Fibroblast of skin of back (primary cell): ENCODE measurements at regions not wholly inside any gene's neighbourhood (a gene's known extent, or its start where the extent isn't known, plus 50 kb on each side); places are given as distances from the start of the nearest gene placed in this dataset.

ENCODE experiments used
- DNase-seq: peaks from one replicate; pipeline ENCODE4 v3.0.0-alpha.2; 2013

- no peak for DNase-seq
These were observed 626.5 kb upstream of the SLC8A1 start for GRCh38 chr2:41078341-41078740.

DNA sequence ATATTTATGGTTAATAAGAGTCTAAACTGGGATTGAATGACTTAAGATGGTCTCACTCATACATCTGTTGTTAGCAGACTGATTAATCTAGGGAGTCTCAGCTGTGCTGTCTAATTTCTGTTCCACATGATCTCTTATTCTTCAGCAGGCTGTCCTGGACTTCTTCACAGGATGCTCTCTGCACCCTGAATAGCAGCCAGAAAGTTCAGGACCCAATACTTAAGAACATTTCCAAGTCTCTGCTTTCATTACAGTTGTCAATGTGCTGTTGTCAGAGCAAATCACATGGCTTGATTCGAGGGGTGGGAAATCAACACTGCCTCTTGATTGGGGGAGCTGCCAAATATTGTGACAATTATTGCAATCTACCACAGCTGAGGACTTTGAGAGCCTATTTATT is 627.1 kb upstream of the SLC8A1 start:
- no peak for DNase-seq

DNA sequence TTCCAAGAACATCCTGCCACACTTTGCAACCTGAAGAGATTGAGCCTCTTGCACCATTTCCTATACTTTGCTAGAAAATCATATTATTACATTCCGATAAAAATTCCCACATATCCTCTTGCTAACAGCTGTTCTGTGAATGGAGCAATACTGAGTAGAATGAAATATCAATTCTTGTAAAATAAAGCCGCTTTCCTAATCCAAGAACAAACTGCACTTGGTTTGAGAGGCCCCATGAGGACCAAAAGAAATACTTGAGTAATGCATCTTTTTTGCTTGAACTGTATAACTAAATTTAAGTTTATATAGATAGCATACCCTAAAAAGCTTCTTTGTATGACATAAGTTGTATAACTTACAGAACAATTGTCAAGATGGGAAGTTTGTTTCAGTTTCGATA is 632.4 kb upstream of the SLC8A1 start:
- DNase-seq: no peak

GRCh38 chr2:41087946-41088345 is 636.1 kb upstream of the SLC8A1 start:
- no peak for DNase-seq

- DNase-seq: no peak
These were observed 649.4 kb upstream of the SLC8A1 start for GRCh38 chr2:41101281-41101680.

DNA sequence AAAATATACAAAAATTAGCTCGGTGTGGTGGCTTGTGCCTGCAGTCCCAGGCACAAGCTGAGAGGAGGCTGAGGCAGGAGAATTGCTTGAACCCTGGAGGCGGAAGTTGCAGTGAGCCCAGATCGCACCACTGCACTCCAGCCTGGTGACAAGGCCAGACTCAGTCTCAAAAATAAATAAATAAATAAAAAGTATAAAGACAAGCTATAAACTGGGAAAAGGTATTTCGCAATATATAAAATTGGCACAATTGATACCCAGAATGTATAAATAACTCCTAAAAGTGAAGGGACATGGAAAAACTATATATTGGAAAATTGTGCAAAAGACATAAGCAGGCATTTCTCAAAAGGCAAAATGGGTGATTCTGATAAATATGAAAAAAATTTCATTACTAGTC is 657.9 kb upstream of the SLC8A1 start:
- no peak for DNase-seq

GRCh38 chr2:41111836-41112627 is 660.1 kb upstream of the SLC8A1 start:
- peak; percentile 2 for DNase-seq

GRCh38 chr2:41116106-41116797 is 664.4 kb upstream of the SLC8A1 start:
- no peak for DNase-seq

DNA sequence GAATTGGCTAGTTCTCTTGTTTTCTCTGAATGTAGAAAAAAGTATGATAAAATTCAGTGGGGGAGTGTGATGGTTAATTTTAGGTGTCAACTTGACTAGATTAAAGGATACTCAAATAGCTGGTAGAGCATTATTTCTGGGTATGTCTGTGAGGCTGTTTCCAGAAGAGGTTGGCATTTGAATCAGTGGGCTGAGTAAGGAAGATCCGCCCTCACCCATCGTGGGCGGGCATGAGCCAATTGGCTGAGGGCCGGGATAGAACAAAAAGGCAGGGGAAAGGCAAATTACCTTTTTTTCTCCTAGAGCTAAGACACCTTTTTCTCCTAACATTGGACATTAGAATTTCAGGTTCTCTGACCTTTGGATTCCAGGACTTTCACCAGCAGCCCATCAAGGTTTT is 667.6 kb upstream of the SLC8A1 start:
- no peak for DNase-seq

DNA sequence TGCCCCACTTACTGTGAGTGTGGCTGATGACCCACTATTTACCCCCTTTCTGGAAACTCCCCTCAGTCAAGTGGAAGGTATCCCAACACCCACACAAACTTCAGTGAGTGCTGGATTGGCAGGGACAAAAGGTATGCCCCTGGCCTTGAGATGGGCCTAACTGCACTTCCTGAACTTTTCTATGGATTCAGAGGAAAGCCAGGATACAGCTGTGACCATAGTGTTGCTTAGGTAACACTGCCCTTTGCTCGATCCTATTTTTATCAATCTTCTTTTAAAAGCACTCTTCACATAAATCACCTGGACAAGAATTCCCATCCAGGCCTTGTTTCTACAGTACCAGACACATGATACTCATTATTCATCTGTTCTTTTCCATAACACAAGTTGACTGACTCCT is 671.5 kb upstream of the SLC8A1 start:
- DNase-seq: no peak

- DNase-seq: no peak
These were observed 675.5 kb upstream of the SLC8A1 start for GRCh38 chr2:41127351-41127750.

DNA sequence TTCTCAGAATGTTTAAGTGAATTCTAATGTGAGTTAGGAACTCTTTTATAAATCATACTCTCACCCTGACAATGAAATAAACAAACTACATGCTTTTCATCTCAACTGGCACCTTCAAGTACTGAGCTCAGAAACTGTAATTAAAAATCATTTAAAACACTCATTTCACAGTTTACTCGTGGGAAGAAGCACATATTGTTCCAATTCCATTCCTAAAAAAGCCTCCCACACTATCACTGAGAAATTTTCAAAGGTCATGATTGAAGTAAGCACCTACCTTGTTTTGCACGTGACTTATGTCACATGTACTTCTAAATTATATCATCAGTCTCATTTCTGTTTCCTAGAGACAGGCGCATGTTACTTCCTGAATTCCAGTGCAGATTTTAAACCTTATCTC is 678.1 kb upstream of the SLC8A1 start:
- no peak for DNase-seq

- DNase-seq: peak; percentile 50
These were observed 685.1 kb upstream of the SLC8A1 start for GRCh38 chr2:41137031-41137430.

DNA sequence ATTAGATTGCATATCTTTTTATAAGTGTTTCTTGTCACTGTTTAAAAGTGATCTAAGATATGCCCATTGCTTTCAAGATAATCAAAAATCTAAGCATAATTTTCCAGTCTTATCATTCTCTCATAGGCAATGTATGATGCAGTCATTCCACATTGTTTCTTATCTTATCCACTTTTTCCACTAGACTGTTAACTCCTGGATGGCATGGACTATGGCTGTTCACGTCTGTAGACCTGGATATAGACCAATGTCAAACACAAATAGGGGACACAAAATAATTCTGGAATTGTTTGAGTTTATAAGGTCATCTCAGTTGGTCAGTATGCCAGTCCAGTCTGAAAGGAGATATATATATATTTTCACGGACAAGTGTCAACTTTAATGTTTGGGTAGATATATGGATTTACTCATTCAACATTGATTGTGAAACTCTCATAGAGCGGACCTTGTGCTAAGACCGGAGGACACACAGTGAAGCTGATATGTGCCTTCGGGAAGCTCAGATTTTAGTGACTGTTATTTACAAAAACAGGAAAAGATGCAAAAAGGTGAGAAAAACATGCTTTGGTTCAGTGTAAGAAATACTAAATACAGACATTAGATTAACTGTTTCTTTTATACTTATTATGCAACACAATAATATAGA is 689.4 kb upstream of the SLC8A1 start:
- no peak for DNase-seq

DNA sequence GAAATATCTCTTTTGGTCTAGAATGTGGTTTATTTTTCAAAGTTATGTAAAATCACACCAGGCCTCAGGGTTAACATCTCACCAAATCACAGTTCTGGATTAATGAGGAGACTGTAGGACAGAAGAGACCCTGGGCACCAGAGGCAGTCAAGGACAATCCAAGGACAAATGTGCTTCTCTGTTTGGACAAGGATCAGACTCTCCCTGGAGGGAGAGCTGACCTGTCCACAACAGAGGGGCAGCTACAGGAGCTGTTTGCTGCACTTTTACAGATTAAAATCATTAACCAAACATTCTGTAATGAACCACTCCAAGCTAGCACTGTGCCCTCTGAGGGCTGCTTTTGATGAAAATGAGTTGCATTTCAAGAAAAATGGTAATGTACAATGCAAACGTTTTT is 690.6 kb upstream of the SLC8A1 start:
- no peak for DNase-seq

GRCh38 chr2:41145066-41145465 is 693.2 kb upstream of the SLC8A1 start:
- no peak for DNase-seq

DNA sequence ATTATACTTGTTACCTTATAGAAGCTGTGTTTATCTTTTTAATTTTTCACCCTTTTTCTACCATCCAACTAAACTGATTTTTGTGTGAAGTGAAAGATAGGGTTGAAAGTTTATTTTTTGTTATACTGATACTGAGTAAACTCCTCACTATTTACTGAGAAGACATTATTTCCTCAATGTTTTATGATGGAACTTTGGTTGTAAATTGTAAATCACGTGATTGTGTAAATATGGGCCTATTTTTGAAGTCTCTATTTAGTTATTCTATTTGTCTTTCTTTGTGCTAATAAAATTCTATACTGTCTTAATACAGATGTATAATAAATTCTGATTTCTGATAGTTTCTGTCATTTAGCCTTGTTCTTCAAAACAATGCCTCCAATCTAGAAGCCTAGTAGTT is 697.2 kb upstream of the SLC8A1 start:
- no peak for DNase-seq

DNA sequence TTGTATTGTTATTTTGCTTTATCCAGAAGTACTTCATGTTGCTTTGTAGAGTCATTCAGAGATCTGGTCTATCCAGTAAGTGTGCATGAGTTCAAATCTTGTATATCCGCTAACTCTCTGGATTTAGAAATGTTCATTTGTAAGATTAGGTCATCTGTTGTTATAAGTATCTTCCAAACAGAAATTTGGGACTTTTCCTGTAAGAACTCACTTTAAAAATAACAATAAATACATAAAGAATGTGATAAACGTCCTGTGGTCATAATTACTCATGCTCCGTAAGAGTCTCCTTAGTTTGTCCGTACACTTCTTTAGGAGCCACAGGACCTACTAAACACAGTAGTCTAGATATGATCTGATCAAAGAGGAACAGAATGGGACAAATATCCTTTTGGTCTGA is 699.9 kb upstream of the SLC8A1 start:
- no peak for DNase-seq

GRCh38 chr2:41152318-41152717 is 700.4 kb upstream of the SLC8A1 start:
- DNase-seq: no peak

GRCh38 chr2:41160439-41160838 is 708.5 kb upstream of the SLC8A1 start:
- no peak for DNase-seq

DNA sequence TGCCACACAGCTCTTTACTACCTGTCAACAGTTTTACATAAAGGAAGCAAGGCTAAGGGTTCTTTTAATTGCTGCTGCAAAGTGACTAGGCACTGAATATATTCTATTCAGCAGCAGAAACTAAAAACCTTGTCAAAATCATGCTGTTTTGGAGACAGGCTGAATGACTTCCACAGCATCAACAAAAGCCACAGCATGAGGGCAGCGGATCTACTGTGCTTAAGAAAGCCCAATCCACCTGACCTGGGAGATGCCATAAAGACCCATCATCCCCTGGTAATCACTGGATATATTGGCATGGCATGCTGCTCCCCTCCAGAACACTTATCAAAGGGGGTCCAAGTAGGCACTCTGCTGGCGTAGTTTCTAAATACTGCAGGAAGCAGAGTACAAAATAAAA is 715.1 kb upstream of the SLC8A1 start:
- DNase-seq: no peak

DNA sequence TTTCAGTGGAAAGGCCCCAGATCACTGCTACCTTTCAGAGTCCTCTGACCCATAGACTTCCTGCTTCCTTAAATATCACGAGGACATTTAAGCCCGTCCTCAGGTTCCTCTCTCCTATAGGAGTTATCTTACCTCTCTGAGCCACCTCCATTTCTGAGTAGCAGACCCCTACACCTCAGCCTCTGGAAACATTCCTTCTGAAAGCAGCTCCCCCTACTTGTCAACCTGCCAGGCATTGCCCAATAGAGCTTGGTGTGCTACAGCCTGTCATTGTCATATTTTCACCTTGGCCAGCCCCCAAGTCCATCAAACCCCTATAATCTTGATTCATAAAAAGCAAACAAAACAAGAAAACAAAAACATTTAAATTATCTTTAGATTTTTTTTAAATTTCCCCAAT is 717.9 kb upstream of the SLC8A1 start:
- DNase-seq: no peak

GRCh38 chr2:41170589-41170988 is 718.7 kb upstream of the SLC8A1 start:
- no peak for DNase-seq

DNA sequence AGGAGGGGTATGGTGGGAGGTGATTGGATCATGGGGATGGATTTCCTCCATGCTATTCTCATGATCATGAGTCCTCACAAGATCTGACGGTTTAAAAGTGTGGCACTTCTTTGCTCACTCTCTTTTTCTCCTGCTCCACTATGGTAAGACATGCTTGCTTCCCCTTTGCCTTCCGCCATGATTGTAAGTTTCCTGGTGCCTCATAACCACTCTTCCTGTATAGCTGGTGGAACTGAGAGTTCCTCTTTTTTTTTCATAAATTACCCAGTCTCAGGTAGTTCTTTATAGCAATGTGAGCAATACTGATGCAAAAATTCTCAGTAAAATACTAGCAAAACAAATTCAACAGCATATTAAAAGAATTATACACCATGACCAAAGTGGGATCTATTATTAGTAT is 728.5 kb upstream of the SLC8A1 start:
- DNase-seq: no peak
